K562 (cell line): ENCODE measurements at regions not wholly inside any gene's neighbourhood (a gene's known extent, or its start where the extent isn't known, plus 50 kb on each side); places are given as distances from the start of the nearest gene placed in this dataset.

Experiments
- ATAC-seq: fragments of 200-7000 bp; cut with Tn5 transposase; 3 replicates; pipeline ENCODE4 v1.9.1; 2020; ENCODE audit warnings: moderate library complexity
- BruUV-seq: library from RNA; stranded (reverse); fragments of 400-500 nt; replicated peaks from 2 replicates; lab custom pipeline; 2021; lab: Mats Ljungman, UMichigan
- CTCF ChIA-PET: fragments of 300-600 bp; formaldehyde crosslinking; extraction: SDS; loops from one replicate; lab custom pipeline; 2021; ENCODE audit warnings: low intra/inter-chr PET ratio; lab: Yijun Ruan, JAX
- POLR2A ChIA-PET: fragments of 300-600, 350-650 bp; sonication (Branson Sonifier 250); formaldehyde crosslinking; extraction: SDS; loops from one replicate; lab custom pipeline; 2021; ENCODE audit warnings: antibody characterized with exemption, inconsistent platforms; lab: Yijun Ruan, JAX
- DNase-seq, 4 experiments: peaks; one replicate each; pipeline versions ENCODE4 v3.0.0 to v3.0.0-alpha.2; 2011 to 2018; ENCODE audit warnings: low spot score in 3 of 4, mixed read lengths in 3 of 4; ENCODE audit errors: extremely low read depth in 1 of 4
- FAIRE-seq: peaks from 2 replicates; lab custom pipeline; 2011; peaks lifted over from hg19 to GRCh38; lab: Jason Lieb, UNC
- H2AFZ ChIP-seq: 2 replicates; pipeline ENCODE4 v1.6.0; 2011; ENCODE audit warnings: low read depth, low read length, control low read depth, inconsistent platforms
- H3K27ac ChIP-seq: fragments of 200-600 bp; 3 replicates; pipeline ENCODE4 v1.8.0; 2011; ENCODE audit warnings: low read depth, mild to moderate bottlenecking, control low read depth, inconsistent platforms, low read length, moderate library complexity, mixed read lengths; ENCODE audit errors: extremely low read depth
- H3K27me3 ChIP-seq, 2 experiments: fragments of 300-600 bp in 1 of 2; 2 replicates in 1 of 2; 3 replicates in 1 of 2; pipeline versions ENCODE4 v1.6.0 to v1.8.0; 2011; ENCODE audit warnings: inconsistent platforms in 2 of 2, low read length in 2 of 2, mild to moderate bottlenecking in 1 of 2, mixed read lengths in 1 of 2, moderate library complexity in 1 of 2; ENCODE audit not compliant: control insufficient read depth in 2 of 2, insufficient read depth in 2 of 2
- H3K36me3 ChIP-seq: fragments of 300-600 bp; 3 replicates; pipeline ENCODE4 v1.8.0; 2011; ENCODE audit warnings: mild to moderate bottlenecking, low read length, inconsistent platforms; ENCODE audit not compliant: control insufficient read depth, insufficient read depth
- H3K4me1 ChIP-seq, 2 experiments: fragments of 200-600 bp in 1 of 2; replicated peaks in 1 of 2; 2 replicates in 1 of 2; 3 replicates in 1 of 2; pipeline versions ENCODE4 v1.5.1 to v1.8.0; 2011; ENCODE audit warnings: inconsistent platforms in 2 of 2, low read length in 2 of 2, mild to moderate bottlenecking in 1 of 2, mixed read lengths in 1 of 2, moderate library complexity in 1 of 2; ENCODE audit not compliant: control insufficient read depth in 2 of 2, insufficient read depth in 2 of 2
- H3K4me2 ChIP-seq: 2 replicates; pipeline ENCODE4 v1.6.1; 2011; ENCODE audit warnings: low read length, control low read depth, inconsistent platforms, mixed read lengths; ENCODE audit not compliant: insufficient read depth
- H3K4me3 ChIP-seq: fragments of 200-600 bp; sonication (generic), shearing (Covaris generic); 2 replicates; pipeline ENCODE4 v1.5.1; 2016; ENCODE audit warnings: control low read depth, inconsistent platforms
- H3K79me2 ChIP-seq: fragments of 200-600 bp; 3 replicates; pipeline ENCODE4 v1.8.0; 2011; ENCODE audit warnings: low read length, inconsistent platforms; ENCODE audit not compliant: control insufficient read depth, insufficient read depth
- H3K9ac ChIP-seq, 2 experiments: 2 replicates each; pipeline versions ENCODE4 v1.6.0 to v1.6.1; 2011; ENCODE audit warnings: low read depth in 2 of 2, low read length in 2 of 2, control low read depth in 1 of 2, inconsistent platforms in 1 of 2, mild to moderate bottlenecking in 1 of 2, mixed read lengths in 1 of 2; ENCODE audit not compliant: insufficient read depth in 1 of 2
- H3K9me1 ChIP-seq: one replicate; pipeline ENCODE4 v1.6.0; 2011; ENCODE audit warnings: inconsistent platforms, mild to moderate bottlenecking, low read length, moderate library complexity; ENCODE audit not compliant: control insufficient read depth, insufficient read depth
- H3K9me3 ChIP-seq: replicated peaks from 2 replicates; pipeline ENCODE4 v1.5.1; 2011; ENCODE audit warnings: low read depth, low read length, inconsistent platforms; ENCODE audit not compliant: control insufficient read depth, insufficient read depth
- H4K20me1 ChIP-seq: replicated peaks from 2 replicates; pipeline ENCODE4 v1.6.1; 2011; ENCODE audit warnings: low read length, inconsistent platforms, mixed read lengths; ENCODE audit not compliant: control insufficient read depth, insufficient read depth
- CHD4 ChIP-seq: fragments of 200-600 bp; sonication (generic); IDR thresholded peaks from 3 replicates; pipeline ENCODE4 v1.6.1; 2012; ENCODE audit warnings: low read depth, mild to moderate bottlenecking, mixed read lengths, low read length, inconsistent platforms; ENCODE audit not compliant: insufficient read depth, insufficient replicate concordance, poor library complexity, severe bottlenecking
- ETV5 ChIP-seq: sonication (generic); formaldehyde crosslinking; IDR thresholded peaks from 2 replicates; pipeline ENCODE4 v1.4.0; 2020; ENCODE audit warnings: low read depth, mild to moderate bottlenecking, missing genetic modification reagents
- FOSL1 ChIP-seq: fragments of 200-800 bp; sonication (Bioruptor generic); conservative IDR thresholded peaks from 2 replicates; pipeline ENCODE4 v1.6.1; 2016; ENCODE audit warnings: missing genetic modification characterization, missing compliant biosample characterization
- HMG20A ChIP-seq: fragments of 450-650 bp; formaldehyde crosslinking; conservative IDR thresholded peaks from 2 replicates; pipeline ENCODE4 v1.4.0; 2020; ENCODE audit warnings: mild to moderate bottlenecking, mixed read lengths
- MCM3 ChIP-seq: fragments of 450-650 bp; IDR thresholded peaks from 2 replicates; pipeline ENCODE4 v1.6.1; 2016
- PTRF ChIP-seq: fragments of 450-650 bp; IDR thresholded peaks from 2 replicates; pipeline ENCODE4 v1.6.1; 2016; ENCODE audit warnings: mild to moderate bottlenecking, missing genetic modification characterization, missing compliant biosample characterization
- RAD21 ChIP-seq, 2 experiments: fragments of 250-450 bp in 1 of 2; fragments of 450-650 bp in 1 of 2; sonication (Bioruptor Pico) in 1 of 2; formaldehyde crosslinking in 1 of 2; IDR thresholded peaks in 1 of 2; conservative IDR thresholded peaks in 1 of 2; 2 replicates each; pipeline versions ENCODE4 v1.4.0 to v1.8.0; 2020 to 2022; ENCODE audit warnings: mild to moderate bottlenecking in 2 of 2, moderate library complexity in 1 of 2
- RFX5 ChIP-seq: IDR thresholded peaks from 2 replicates; pipeline ENCODE4 v1.6.1; 2011; ENCODE audit warnings: low read depth, mild to moderate bottlenecking, improper control_type of control experiment, low read length
- SMAD4 ChIP-seq: fragments of 250-450 bp; sonication (Bioruptor Pico); conservative IDR thresholded peaks from 2 replicates; pipeline ENCODE4 v1.8.0; 2021; ENCODE audit warnings: inconsistent platforms, mild to moderate bottlenecking, moderate library complexity
- SMARCC2 ChIP-seq: fragments of 450-650 bp; IDR thresholded peaks from 2 replicates; pipeline ENCODE4 v1.6.1; 2017; ENCODE audit warnings: antibody characterized with exemption, moderate library complexity, mild to moderate bottlenecking, low read depth
- SREBF2 ChIP-seq: sonication (generic); formaldehyde crosslinking; IDR thresholded peaks from 2 replicates; pipeline ENCODE4 v1.4.0; 2020; ENCODE audit warnings: mild to moderate bottlenecking, missing genetic modification reagents
- TCF7 ChIP-seq: sonication (generic); IDR thresholded peaks from 2 replicates; pipeline ENCODE4 v1.6.1; 2016; ENCODE audit warnings: antibody characterized with exemption, borderline replicate concordance
- TCF7L2 ChIP-seq: fragments of 150-350 bp; IDR thresholded peaks from 2 replicates; pipeline ENCODE4 v1.6.1; 2016; ENCODE audit warnings: low read depth, mild to moderate bottlenecking, low read length, moderate library complexity
- XRCC4 ChIP-seq: IDR thresholded peaks from one replicate; pipeline ENCODE4 v1.6.1; 2011; ENCODE audit not compliant: insufficient read depth, insufficient read length; ENCODE audit errors: extremely low read depth
- ZFP36 ChIP-seq: fragments of 150-350 bp; IDR thresholded peaks from 2 replicates; pipeline ENCODE4 v1.6.1; 2018; ENCODE audit warnings: low read length, low read depth; ENCODE audit not compliant: partially characterized antibody
- ZFPM2 ChIP-seq: fragments of 250-450 bp; sonication (Bioruptor Pico); IDR thresholded peaks from 2 replicates; pipeline ENCODE4 v1.5.1; 2022; ENCODE audit warnings: mild to moderate bottlenecking
- ZNF212 ChIP-seq: fragments of 450-650 bp; formaldehyde crosslinking; IDR thresholded peaks from 2 replicates; pipeline ENCODE4 v1.4.0; 2020; ENCODE audit warnings: mild to moderate bottlenecking
- ZNF507 ChIP-seq: conservative IDR thresholded peaks from 2 replicates; pipeline ENCODE4 v1.6.1; 2017; ENCODE audit warnings: missing genetic modification characterization, missing compliant biosample characterization
- ZNF79 ChIP-seq: fragments of 250-450 bp; sonication (Bioruptor Pico); IDR thresholded peaks from 2 replicates; pipeline ENCODE4 v1.4.0; 2020; ENCODE audit warnings: low read depth, mild to moderate bottlenecking, moderate library complexity
- WGBS: fragments of 100-300 bp; shearing (Covaris generic); methylation state at CpG from one replicate; pipeline ENCODE4 v1.1.6; 2016; ENCODE audit warnings: low coverage, mixed read lengths; ENCODE audit not compliant: insufficient coverage; ENCODE audit errors: missing lambda C conversion rate; 5-methylcytosine and 5-hydroxymethylcytosine counted together
- in situ Hi-C: fragments of 300-500 bp; cut with MboI; formaldehyde crosslinking; loops from 4 replicates; pipeline ENCODE4 v1.15.0; 2018; ENCODE audit warnings: inconsistent platforms, mixed read lengths
- intact Hi-C: fragments of 100-400 bp; cut with micrococcal nuclease; formaldehyde crosslinking; loops from 2 replicates; pipeline ENCODE4 v1.14.2; 2022
- TF ChIP-seq, protein P1 (sequence below), 2 experiments: fragments of 450-650 bp; IDR thresholded peaks; 2 replicates each; pipeline ENCODE4 v1.6.1; 2016

DNA sequence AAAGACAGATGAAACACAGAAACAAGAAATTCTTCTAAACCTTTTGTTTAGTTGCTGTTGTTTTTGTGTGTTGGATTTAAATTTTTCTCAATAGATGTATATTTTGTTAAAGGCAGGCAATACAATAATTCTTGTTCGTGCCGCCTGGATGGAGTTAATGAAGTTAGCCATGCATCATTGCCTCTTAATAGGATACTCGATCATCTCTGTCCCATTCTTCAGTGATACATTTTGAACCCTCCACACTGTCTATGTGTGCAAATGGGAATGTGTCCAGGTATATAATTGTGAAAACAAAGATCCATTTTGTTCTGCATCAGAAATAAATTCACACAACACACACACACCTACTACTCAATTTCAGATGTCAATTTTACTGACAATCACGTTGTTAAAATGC lies 186.6 kb upstream of the ADAMTS16 start:
- DNase-seq = no peak
- POLR2A ChIA-PET = no interaction called here
- no peak overlapping the region for H3K4me3 ChIP-seq
- CTCF ChIA-PET = no interaction called here
- TF ChIP-seq ZNF507 (tag) (no peak), SMARCC2 (no peak), MCM3 (no peak), HMG20A (no peak), TCF7 (no peak), CHD4 (no peak), ZFP36 (no peak), TCF7L2 (no peak), ZNF212 (CRISPR knock-in tag) (no peak), ETV5 (no peak), RFX5 (no peak), PTRF (tag) (no peak), ZNF79 (CRISPR knock-in tag) (no peak), FOSL1 (no peak), XRCC4 (no peak), SMAD4 (CRISPR knock-in tag) (no peak), SREBF2 (no peak), RAD21 (CRISPR knock-in tag; conservative IDR thresholded peaks at IDR 0.05 in 1 of 2, IDR thresholded peaks at IDR 0.05 in 1 of 2) (no peak), ZFPM2 (CRISPR knock-in tag) (no peak)
- TF ChIP-seq, protein P1, sequence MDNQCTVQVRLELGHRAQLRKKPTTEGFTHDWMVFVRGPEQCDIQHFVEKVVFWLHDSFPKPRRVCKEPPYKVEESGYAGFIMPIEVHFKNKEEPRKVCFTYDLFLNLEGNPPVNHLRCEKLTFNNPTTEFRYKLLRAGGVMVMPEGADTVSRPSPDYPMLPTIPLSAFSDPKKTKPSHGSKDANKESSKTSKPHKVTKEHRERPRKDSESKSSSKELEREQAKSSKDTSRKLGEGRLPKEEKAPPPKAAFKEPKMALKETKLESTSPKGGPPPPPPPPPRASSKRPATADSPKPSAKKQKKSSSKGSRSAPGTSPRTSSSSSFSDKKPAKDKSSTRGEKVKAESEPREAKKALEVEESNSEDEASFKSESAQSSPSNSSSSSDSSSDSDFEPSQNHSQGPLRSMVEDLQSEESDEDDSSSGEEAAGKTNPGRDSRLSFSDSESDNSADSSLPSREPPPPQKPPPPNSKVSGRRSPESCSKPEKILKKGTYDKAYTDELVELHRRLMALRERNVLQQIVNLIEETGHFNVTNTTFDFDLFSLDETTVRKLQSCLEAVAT (IDR thresholded peaks at IDR 0.05) = no peak
- H3K9me3 ChIP-seq = no peaks in the 10 kb centered on the region
- H4K20me1 ChIP-seq = no peaks in the 10 kb centered on the region; the same call in 1 of the 2 replicates
- H3K4me1 ChIP-seq = no peaks in the 10 kb centered on the region
- no peak overlapping the region for H3K9ac ChIP-seq
- no peak overlapping the region for H3K4me2 ChIP-seq
- no peaks in the 10 kb centered on the region for H3K9me1 ChIP-seq
- no peaks in the 10 kb centered on the region for H3K36me3 ChIP-seq
- ATAC-seq = no peak
- FAIRE-seq = no peak
- H3K27me3 ChIP-seq = peaks cover 0 to 4% of the 10 kb centered on the region in 2 experiments; a peak in 2 of 5 replicates
- no peak overlapping the region for H3K27ac ChIP-seq
- no peak overlapping the region for H2AFZ ChIP-seq
- intact Hi-C loops (no loop called here), in situ Hi-C loops (no loop called here)
- WGBS = 1% methylated on average over 4 of the region's 4 CpGs
- H3K79me2 ChIP-seq = no peaks in the 10 kb centered on the region
- no TSS peak for BruUV-seq
